ENCODE measurements at regions not wholly inside any gene's neighbourhood (a gene's known extent, or its start where the extent isn't known, plus 50 kb on each side); places are given as distances from the start of the nearest gene placed in this dataset.

DNA sequence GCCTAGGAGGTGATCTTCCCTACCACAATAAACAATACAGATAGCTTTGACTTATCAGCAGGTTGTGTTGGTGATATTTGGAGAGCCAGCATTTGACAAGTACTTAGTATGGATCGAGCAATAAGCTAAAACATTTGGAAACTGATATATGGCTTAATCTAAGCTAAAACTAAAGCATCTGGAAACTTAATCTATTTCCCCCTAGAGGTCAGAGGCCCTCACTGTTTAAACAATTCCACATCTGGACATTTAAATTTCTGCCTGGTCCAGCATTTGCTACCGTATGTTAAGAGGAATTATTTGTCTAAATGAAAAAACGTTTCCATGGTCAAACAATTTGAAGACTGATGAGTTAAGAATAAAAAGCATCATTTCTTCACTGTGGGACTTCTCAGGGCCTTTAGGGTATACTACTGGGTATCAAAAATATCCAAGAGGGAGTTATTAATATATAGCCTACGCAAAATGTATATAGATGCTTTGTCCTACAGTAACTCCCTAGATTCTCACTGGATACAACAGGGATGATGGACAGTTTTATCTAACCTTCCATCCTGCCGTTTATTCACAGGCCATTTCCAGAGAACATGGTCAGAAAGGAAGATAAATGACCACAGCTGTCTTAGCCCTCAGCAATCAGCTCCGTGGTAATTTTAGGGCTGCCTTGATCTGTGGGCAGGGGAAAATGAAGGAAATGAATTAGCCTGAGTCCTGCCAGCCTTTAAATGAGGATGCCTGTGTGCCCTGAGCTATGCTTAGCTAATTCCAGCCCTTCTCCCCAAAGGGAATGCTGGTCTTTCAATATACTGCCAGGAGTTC is 135.4 kb upstream of the NUDT4 start:
- no peak for DNase-seq (ENCODE audit: low spot score)
- no peak for TF ChIP-seq CTCF (IDR thresholded peaks at IDR 0.05; ENCODE audit: extremely low read depth, missing control alignments)

GRCh38 chr12:93243382-93243688 is 134.4 kb upstream of the NUDT4 start:
- no peak for TF ChIP-seq CTCF (IDR thresholded peaks at IDR 0.05; ENCODE audit: extremely low read depth, missing control alignments)
- DNase-seq (ENCODE audit: low spot score): no peak

GRCh38 chr12:93243689-93244513 is 133.8 kb upstream of the NUDT4 start:
- TF ChIP-seq CTCF (IDR thresholded peaks at IDR 0.05; ENCODE audit: extremely low read depth, missing control alignments): no peak
- no peak for DNase-seq (ENCODE audit: low spot score)

DNA sequence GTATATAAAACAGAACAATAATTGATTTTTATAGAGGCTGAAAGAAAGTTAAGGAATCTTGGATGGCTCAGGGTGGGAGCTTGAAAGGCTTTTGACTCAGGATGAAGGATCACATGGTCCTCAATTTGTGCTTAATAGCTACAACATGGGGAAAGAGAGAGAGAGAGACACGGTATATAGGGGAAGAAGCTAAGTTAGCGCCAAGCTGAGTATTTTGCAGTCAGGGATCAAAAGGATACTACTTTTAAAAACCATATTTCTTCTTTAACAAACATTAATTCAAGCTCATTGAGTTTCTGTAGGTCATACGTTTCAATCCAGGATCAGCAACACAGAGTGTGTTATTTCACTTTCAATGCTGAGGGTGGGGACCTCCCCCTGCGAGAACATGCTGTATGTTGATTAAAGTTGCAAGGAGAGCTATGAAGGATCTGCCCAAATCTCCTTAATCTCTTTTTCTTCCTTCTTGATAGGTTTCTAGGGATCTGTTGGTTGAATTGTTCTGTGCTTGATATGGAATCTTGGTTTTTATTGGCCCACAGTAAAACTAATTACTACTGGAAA is 133.1 kb upstream of the NUDT4 start:
- DNase-seq (ENCODE audit: low spot score): peak; percentile 43
- TF ChIP-seq CTCF (IDR thresholded peaks at IDR 0.05; ENCODE audit: extremely low read depth, missing control alignments): no peak

DNA sequence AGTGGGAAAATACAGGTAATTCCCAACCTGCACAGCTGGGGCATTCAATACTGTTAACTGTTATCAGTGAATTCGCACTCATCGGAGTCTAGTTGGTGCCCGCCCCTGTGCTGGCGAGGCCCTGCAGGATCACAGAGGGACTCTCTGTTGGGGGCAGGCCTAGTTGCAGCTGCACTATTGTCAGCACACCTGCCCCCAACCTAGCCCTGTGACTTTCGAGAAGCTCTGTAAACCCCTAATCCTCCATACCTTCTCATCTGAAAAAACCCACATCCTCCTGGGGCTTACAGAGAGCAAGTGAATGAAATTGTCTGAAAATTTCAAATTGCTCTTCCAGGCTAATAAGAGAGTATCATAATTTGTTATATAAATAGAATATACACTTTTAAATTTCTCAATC is 132.2 kb upstream of the NUDT4 start:
- no peak for TF ChIP-seq CTCF (IDR thresholded peaks at IDR 0.05; ENCODE audit: extremely low read depth, missing control alignments)
- DNase-seq (ENCODE audit: low spot score): peak; percentile 63

- TF ChIP-seq CTCF (IDR thresholded peaks at IDR 0.05; ENCODE audit: extremely low read depth, missing control alignments): no peak
- no peak for DNase-seq (ENCODE audit: low spot score)
These were observed 130.3 kb upstream of the NUDT4 start for GRCh38 chr12:93247313-93247991.

Measured in GM20000 (cell line).